NCI-H69 (cell line): ENCODE measurements at regions not wholly inside any gene's neighbourhood (a gene's known extent, or its start where the extent isn't known, plus 50 kb on each side); places are given as distances from the start of the nearest gene placed in this dataset.
"Not testable (repeated sequence)": the region's sequence is repeated elsewhere in the genome, so short reads cannot be mapped to it uniquely, and the experiment has no call there.

ENCODE experiments used
- DNase-seq: peaks from one replicate; lab custom pipeline; 2025; lab: John Stamatoyannopoulos, UW

GRCh38 chr5:34447424-34447823 lies 208.7 kb upstream of the RAI14 start:
- DNase-seq = peak; percentile 46

GRCh38 chr5:34449639-34450038 lies 206.5 kb upstream of the RAI14 start:
- DNase-seq = no peak

- no peak for DNase-seq
These were observed 205.8 kb upstream of the RAI14 start for GRCh38 chr5:34450338-34450737.

GRCh38 chr5:34452170-34452828 lies 203.8 kb upstream of the RAI14 start:
- DNase-seq = peak; percentile 76

GRCh38 chr5:34455098-34455497 lies 201.0 kb upstream of the RAI14 start:
- no peak for DNase-seq

GRCh38 chr5:34459908-34460307 lies 196.2 kb upstream of the RAI14 start:
- DNase-seq = peak; percentile 33

GRCh38 chr5:34460496-34460895 lies 195.6 kb upstream of the RAI14 start:
- no peak for DNase-seq

GRCh38 chr5:34464829-34465228 lies 191.3 kb upstream of the RAI14 start:
- peak; percentile 14 for DNase-seq

- DNase-seq = peak; percentile 80
These were observed 190.8 kb upstream of the RAI14 start for GRCh38 chr5:34465301-34465700.

- DNase-seq = not testable (repeated sequence)
These were observed 189.4 kb upstream of the RAI14 start for GRCh38 chr5:34466519-34467388.

GRCh38 chr5:34467436-34467835 lies 188.7 kb upstream of the RAI14 start:
- no peak for DNase-seq

- DNase-seq = not testable (repeated sequence)
These were observed 188.1 kb upstream of the RAI14 start for GRCh38 chr5:34467984-34468383.

- DNase-seq = no peak
These were observed 186.2 kb upstream of the RAI14 start for GRCh38 chr5:34469971-34470370.

- DNase-seq = peak; percentile 66
These were observed 181.5 kb upstream of the RAI14 start for GRCh38 chr5:34474573-34475021.

GRCh38 chr5:34475249-34475966 lies 180.7 kb upstream of the RAI14 start:
- no peak for DNase-seq

- DNase-seq = no peak
These were observed 179.1 kb upstream of the RAI14 start for GRCh38 chr5:34476941-34477565.

- DNase-seq = no peak
These were observed 175.2 kb upstream of the RAI14 start for GRCh38 chr5:34480810-34481528.

GRCh38 chr5:34483442-34484033 lies 172.6 kb upstream of the RAI14 start:
- DNase-seq = peak; percentile 92

GRCh38 chr5:34484216-34484920 lies 171.8 kb upstream of the RAI14 start:
- peak; percentile 67 for DNase-seq

- DNase-seq = peak; percentile 45
These were observed 170.4 kb upstream of the RAI14 start for GRCh38 chr5:34485768-34486030.
